Activated CD4-positive, alpha-beta T cell treated with anti-CD3 and anti-CD28 coated beads for 24 hours (primary cell): ENCODE measurements at regions not wholly inside any gene's neighbourhood (a gene's known extent, or its start where the extent isn't known, plus 50 kb on each side); places are given as distances from the start of the nearest gene placed in this dataset.
"Not testable (repeated sequence)": the region's sequence is repeated elsewhere in the genome, so short reads cannot be mapped to it uniquely, and the experiment has no call there.

Experiments used
- DNase-seq, 2 donors: peaks; one replicate each; pipeline ENCODE4 v3.0.0-alpha.2; 2020; ENCODE audit warnings: low read depth in 2 of 2

DNA sequence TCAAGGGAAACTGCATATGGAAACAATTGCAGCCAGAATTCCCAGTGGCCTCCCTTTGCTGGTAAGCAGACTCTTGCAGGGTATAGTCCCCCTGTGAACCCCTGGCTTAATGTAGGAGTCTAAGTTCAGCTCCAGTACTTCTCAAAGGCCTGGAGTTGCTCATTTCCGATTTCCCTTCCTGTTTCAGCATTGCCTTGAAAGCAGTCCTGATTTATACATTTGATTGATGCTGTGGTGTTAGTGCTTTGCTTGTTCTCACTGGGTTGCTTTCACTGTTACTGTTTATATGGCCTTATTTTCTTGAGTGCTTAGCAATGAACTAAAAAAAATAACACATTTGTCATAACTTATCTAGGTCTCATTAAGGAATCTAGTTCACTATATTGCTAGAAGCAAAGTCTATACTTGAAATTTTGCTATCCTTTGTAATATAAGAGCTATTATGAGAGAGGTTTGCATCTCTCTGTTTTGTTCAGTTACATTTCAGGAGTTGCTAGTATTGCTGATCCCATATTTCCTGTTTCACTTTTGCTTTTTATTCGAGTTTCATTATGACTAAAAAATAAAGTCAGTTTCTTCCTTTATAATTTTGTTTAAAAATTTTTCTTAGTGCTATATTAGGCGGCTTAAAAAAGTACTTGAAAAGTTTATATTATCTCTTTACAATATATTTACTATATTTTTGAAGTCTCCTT is 122.4 kb upstream of the NMUR2 start:
- no peak for DNase-seq

DNA sequence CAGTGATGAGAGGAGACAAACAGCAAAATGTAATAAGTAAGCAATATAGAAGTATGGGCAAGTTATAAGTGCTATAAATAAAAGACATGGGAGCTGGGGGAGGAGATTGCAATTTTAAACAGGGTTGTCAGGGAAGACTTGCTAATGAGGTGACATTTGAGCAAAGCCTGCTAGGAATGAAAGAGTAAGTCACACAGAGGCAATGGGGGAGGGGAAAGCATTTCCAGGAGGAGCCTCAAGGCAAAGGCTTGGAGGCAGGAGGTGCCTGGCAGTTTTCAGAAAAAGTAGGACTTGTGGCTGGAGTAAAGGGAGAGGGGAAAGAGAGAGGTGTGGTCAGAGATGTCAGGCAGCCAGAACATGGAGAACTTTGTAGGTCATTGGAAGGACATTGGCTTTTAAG is 124.4 kb upstream of the NMUR2 start:
- DNase-seq: no peak

DNA sequence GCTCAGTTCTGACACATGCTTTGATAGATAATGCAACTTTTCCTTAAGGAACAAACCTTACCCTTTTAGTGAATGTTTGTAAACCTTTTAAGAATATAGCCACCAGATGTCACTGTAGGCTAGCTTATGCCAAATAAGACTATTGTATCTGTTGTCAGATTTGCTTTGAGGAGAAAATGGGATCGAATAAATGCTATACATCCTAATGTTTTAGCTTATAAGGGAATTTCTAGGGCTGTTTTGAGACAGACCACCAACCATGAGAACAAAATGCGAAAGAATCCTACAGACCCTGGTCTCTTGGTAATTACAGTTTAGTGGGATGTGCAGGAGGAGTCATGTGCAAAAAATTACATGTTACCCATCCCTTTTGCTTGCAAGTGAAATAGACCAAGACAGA is 127.6 kb upstream of the NMUR2 start:
- DNase-seq: no peak

DNA sequence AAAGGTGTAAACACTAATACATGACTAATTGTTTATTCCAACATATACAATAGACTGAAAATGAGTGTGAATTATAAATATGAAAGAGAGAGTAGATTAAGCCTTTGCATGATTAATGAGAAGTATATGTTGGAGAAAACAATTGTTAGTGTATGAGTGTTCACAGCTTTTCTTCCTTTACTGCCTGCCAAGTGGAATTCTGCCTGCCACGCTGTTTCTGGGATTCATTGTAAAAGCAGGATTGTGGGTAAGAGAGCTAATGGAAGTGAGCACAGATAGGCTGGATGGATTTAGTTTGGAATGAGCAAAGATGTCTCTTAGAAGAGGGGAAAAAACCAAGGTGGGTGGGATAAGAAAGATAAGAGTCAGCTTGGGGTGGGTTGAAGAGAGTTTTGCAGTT is 129.6 kb upstream of the NMUR2 start:
- no peak for DNase-seq

DNA sequence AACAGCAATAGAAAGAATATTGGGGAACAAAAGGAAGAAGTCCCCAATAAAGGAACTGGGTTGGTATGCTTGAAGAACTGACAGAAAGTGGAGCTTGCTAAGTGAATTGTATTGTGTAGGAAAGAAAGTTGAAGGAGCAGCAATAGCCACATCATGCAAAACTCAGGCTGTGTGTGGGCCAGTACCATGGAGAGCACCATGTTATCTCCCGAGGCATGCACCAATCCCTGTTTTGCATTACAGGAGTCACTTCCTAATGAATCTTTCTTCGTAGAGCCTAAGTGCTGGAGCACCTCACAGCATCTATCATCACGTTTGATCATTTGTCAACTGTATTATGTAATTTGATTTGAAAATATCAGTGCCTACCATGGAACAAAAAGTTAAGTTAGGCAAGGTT is 137.7 kb upstream of the NMUR2 start:
- DNase-seq: no peak

DNA sequence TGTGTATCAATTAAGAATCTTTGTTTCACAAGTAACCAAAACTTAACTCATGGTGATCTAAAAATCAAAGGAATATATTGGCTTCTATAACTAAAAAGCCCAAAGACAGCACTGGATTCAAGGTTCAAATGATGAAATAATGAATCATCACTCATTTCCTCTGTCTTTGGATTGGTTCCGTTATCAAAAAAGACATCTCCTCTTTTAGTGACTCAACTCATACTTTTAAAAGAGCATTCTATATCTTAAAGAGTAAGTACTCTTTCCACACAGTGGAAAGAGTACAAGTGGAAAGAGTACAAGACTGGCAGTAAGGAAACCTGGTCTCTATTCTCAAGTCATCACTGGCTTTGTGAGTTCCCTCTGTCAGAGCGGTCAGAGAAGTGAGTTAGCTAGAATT is 141.4 kb upstream of the NMUR2 start:
- DNase-seq: no peak

DNA sequence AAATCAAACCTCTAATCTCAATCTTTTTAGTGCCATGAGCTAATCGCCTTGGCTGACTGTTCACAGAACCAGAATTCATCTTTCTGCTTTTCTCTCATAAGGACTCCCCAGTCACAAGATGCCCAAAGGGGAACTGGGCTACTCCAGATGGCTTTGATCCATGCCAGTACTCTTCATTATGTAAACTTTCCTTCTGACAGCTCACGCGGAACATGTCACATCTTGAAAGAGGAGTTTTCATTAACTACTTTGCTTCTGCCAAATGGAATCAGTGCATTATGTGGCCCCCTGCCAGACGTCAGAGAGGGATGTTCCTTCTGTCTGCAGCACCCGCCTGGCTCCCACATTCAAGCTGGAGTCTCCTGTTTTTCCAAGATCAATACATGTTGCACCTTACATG is 142.1 kb upstream of the NMUR2 start:
- DNase-seq: no peak

DNA sequence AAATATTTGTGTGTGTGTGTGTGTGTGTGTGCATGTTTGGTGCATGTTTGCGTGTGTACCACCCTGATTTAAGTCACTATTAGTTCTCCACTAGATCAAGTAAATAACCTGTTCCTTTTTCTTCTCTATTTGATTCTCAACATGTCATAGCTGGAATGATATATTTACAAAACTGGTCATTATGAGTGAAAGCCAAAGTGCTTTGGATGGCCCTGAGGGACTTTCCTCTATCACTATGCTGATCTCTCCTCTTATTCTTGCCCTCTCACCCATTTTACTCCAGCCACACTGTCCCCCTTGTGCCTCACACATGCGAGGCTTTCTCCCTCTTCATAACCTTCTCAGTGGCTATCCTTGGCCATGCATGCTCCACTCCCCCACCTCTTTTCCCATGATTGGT is 144.6 kb upstream of the NMUR2 start:
- no peak for DNase-seq

DNA sequence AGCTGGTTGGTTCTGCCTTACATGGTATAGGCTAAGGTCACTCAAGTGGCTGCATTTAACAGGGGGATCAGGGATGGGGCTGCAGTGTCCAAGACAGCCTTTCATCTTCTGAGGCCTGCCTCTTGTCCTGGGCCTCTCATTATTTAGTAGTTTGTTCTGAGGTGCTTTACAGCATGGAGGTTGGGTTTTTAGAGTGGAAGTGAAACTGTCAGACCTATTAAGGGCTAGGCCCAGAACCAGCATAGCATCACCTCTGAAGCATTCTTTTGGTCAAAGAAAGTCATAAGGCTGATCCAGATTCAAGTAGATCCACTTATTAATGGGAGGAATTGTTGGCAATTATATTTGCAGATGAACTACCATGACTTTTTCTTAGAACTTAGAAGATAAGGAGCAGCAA is 146.0 kb upstream of the NMUR2 start:
- no peak for DNase-seq

DNA sequence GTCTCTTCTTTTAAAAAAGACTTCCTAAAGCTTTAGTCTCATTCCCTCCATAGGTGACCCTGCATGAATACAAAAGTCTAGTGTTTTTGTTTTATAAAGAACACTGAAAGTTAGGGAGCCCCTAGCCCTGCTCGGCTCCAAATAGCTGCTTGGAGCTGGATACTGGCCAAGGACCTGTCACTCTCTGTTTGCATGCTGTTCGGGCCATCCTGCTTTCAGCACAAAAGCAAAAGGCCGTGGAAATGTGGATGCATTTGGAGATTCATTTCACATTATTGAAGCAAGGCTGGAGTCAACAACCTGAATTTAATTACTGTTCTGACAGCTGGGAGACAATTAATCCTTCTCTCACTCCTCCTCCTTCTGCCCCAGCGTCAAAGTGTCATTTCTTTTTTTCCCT is 151.7 kb upstream of the NMUR2 start:
- DNase-seq: no peak

DNA sequence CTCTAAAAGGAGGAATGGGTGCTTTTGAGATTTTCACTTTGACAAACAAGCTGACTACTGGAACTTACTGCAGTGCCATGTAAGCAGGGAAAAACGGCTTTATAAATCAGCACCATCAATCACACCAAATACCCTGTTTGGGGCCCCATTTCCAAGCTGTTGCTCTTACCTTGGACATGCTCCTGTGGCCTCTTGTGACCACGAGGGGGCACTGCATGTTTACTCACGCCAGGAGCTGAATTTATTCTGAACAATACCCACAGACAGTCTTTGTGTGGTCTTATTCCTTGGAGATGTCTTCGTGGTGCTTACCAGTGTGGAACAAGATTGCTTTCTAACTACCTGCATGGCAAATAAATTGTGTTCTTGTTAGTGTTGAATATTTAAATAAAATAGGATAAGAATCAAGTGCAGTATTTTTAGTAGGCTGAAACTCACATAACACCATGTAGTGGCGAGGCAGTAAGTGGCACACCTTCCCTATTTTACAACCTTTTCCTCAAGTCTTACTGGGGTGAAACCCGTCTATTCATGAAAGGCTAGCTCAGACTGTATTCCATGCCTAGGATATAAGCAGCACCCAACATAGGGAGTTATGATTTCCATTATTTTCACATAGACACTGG is 155.5 kb upstream of the NMUR2 start:
- DNase-seq: peak in 1 of 2 donors; percentile 30

DNA sequence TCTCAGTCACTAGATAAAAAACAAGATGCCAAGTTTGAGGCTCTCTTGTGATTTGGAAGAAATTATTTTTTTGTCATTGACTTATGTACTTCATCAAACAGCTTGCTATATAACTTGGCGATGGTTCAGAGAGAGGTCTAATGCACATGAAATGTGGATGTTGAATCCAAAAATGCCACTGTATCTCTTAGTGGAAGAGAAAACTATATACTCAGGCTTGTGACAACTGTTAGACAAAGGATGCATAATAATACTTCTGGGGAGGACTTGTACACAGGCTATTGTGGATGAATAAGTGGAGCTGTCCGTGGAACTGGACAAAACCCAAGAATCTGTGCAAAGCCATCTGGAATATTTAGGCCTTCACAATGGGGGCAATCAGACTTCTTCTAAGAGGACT is 162.9 kb upstream of the NMUR2 start:
- no peak for DNase-seq

DNA sequence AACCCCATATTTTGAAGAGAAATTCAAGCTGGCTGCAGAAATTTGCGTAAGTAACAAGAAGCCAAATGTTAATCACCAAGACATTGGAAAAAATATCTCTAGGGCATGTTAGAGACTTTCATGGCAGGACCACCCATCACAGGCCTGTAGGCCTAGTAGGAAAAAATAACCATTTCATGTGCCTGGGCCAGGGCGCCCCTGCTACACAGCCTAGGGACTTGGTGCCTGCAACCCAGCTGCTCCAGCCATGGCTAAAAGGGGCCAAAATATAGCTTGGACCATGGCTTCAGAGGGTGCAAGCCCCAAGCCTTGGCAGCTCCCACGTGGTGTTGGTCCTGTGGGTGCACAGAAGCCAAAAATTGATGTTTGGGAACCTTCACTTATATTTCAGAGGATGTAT is 167.7 kb upstream of the NMUR2 start:
- no peak for DNase-seq

DNA sequence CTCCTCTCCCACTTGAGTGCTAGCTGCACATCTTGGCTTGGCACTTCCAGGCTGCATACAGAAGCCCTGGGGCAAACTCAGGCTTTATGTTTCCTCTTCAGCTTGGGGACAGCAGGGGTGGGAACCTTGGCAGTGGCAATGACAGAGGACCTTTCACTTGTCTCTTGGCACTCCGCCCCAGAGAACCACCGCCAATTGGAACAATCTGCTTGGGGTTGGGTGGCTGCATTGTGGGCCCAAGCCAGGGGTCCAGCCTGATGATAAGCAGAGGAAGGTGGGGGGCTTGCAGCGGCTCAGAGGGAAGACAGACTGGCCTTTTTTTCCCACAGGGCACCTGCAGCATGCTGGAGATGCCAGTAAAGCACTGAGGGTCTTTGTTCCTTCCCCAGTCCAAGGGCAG is 179.0 kb upstream of the NMUR2 start:
- no peak for DNase-seq

DNA sequence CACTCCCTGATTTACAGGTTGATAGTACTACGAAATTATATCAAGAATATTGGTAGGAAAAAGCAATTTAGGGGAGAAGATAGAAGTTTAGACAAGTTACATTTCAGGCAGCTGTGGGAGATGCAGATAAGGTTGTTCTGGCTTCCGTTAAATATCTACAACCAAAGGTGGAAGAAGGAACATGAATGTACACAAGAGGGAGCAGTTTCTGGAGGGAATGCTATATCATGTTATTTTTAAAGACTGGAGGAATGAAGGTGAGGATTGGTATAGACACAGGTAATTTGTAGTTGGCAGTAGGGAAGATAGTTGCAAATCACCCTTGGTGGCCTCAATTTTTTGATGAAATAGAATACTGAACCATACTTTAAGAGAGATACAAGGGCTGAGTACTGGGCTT is 187.3 kb upstream of the NMUR2 start:
- DNase-seq: no peak

DNA sequence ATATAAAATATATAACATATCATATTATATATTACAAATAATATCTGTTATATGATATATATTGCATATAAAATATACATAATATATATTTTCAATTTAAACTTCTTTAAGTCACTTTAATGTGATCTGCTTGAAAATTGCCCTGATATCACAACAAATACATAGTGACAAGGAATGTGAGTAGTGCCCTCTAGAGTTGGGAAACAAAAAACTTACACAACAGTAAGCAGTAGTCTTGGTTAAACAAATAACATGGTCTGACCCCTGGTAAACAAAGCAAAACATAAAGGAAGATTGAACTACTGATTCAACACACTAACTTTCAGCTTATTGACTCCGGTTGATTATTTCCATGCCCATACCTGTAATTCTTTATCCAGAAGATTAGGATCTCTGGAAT is 188.3 kb upstream of the NMUR2 start:
- no peak for DNase-seq

DNA sequence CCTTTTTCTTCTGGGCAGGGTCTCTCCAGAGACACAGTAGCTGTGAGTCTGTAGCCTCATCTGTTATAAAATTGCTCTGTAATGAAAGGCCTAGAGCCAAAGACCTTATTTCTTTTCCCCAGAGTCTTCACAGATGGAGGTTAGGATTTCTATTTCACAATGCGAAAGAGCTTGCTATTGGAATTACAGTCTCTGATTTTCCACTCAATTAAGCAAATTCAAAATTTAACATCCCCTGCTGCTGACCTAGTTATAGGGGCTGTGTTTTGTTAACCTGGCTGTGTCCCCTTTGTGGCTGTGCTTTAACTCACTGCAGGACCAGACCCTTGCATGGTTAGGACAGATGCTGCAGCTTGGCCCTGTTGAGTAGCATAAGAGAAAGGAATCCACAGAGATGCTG is 190.3 kb upstream of the NMUR2 start:
- DNase-seq: no peak

DNA sequence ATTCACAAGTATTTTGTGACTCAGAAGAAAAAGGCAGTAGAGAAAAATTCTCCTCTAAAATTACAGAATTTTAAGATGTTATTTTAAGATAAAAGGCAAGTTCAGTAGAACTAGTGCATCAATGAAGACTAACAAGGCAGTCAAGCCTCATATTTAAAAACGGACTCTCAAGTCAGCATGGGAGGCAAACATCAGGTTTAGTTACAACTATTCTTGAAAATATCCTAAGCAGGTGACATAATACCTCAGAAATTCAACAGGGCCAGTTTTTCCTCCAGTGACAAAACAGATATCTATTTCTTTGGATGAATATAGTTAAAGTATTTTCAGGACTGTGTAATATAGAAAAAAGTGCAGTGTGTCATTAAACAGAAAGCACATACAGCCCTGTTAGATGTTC is 194.0 kb upstream of the NMUR2 start:
- DNase-seq: no peak

DNA sequence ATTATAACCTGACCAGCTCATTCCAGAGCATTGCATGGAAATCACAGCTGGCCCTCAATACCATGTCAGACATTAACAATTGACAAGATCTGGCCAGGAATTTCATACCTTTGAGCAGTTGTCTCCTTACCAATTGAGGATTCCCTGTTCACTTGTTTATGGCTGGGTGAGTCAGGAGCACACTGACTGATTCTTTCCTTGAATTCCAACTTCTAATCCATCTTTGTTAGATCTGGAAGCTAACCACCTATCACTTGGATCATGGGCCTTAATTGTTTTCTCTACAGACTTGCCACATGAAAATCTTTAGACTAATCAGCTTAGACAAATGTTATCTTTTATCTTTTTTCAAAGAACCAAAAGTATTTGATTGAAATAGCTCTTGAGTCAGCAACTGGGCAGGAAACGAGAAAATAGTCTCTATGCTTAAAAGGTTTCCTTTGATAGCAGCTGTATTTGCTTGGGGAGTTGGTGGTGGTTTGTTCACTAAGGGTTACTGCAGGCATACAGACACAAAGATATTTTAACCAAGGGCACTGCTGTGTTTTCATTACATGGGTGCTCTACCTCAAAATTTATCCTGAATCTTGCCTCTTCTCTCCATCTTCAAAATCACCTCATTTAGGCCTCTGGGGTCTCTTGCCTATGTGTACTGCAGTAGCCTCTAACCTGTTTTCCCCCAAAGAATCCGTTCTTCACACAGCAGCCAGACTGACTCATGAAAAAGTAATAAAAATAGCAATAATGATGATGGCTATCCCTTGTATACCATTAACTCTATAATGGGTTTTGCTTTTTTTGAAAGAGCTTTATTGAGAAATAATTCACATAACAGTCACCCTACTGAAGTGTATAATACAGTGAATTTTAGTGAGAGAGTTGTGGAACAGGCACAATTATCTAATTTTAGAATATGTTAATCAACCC is 197.0 kb upstream of the NMUR2 start:
- no peak for DNase-seq

DNA sequence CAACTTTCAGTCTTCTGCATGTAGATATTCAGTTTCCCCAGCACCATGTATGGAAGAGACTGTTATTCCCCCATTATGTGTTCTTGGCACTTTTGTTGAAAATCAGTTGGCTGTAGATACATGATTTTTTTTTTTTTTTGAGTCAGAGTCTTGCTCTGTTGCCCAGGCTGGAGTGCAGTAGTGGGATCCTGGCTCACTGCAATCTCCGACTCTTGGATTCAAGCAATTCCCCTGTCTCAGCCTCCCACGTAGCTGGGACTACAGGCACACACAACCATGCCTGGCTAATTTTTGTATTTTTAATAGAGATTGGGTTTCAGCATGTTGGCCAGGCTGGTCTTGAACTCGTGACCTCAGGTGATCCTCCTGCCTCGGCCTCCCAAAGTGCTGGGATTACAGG is 201.0 kb upstream of the NMUR2 start:
- DNase-seq: not testable (repeated sequence)

DNA sequence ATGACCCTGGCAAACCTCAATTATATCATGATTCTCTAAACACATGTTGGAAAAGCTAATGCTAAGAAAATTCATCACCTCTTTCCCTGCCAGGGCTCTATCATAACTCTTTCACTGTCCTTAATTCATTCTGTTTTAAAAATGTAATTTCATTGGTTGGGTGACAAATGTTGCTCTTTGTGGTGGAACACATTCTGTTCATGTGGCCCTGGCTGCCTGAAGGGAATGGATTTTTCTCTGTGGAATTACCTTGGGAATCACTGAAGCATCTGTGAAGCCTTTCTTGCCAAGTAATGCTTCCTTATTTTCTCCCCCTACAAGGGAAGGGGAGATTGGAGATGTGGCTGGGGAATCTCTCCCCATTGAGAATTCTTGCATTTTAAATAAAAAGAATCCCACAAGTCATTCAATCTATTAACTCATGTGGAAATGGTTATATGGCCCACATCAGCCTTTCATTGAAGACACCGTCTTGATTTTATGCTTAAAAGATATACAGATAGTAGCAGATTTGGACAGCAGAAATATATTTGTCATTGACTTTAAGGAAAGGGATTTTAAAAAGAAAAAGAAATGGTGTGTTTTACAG is 201.8 kb upstream of the NMUR2 start:
- no peak for DNase-seq

DNA sequence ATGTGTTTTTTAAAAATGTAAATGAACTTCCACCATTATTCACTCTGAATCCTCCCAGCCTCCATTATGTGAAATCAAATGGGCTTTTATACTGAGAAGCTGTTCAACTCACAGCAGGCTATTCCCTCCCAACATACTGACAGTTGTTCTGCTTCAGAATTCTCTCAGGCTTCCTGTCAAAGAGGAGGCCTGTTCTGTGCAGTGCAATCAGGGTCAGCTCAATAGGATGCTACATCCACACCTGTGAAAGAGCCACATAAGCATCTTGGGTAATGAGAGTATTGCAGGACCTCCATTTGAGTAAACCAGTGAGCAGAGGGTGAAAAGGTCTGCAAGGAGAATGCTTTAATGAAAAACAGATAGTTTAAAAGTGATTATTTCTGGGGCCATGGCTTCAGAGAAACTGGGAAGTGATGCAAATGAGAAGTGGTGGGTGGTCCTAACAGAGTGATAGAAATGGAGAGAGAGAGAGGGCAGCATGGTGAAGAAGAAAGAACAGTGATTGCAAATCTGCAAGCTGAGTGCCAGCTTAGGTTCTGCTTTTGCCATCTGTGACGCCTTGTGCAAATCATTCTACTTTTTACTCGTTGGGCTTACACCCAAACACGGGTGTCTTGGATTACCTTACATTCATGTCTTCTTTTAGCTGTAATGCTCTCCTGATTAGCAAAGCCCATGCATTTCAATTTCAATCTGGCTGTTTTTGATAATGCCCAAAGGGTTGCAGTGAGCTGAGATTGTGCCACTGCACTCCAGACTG is 202.5 kb upstream of the NMUR2 start:
- DNase-seq: no peak
